ENCODE measurements at regions not wholly inside any gene's neighbourhood (a gene's known extent, or its start where the extent isn't known, plus 50 kb on each side); places are given as distances from the start of the nearest gene placed in this dataset.

DNA sequence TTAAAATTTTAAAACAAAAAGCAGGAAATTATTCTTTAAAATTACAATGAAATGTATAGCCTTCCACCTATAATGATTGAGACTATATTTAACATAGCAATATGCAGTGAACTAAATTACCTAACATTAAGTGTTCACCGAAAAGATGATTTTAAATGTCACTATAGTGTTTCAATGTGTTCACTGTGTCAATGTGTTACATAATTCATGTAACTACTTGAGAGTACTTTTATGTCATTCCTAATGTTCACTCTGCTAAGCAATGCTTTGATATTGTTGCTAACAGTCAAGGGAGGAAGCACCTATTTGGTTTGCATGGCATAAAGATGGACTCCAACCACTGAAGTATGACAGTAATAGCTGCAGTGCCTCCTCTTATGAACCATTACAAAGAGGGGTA is 629.8 kb upstream of the C9orf72 start:
- no peak overlapping the region for H3K27ac Mint-ChIP-seq
- no peaks in the 10 kb centered on the region for H3K9me3 Mint-ChIP-seq
- no peak for DNase-seq
- H3K27me3 Mint-ChIP-seq, result no peaks in the 10 kb centered on the region
- H3K4me3 Mint-ChIP-seq, result no peak overlapping the region
- H3K36me3 Mint-ChIP-seq (ENCODE audit: low read depth), result no peaks in the 10 kb centered on the region
- intact Hi-C loops (cut with micrococcal nuclease), result no loop called here
- no peaks in the 10 kb centered on the region for H3K4me1 Mint-ChIP-seq

DNA sequence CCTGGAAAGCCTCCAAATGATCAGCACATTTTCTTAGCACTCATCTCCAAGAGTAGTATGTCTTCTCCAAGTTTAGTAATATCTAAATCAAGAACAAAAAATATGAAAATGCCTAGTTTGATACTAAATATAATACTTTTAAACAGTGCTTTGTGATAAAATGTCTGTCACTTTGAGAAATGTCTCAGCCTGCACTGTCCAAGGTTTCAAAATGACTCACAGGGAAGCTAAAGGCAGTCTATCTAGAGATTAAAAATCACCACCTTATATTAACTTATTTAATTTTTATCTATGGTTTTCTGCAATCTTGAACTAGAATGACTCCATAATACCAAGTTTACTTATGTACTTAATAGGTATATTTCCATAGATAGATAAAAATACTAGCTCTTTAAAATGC is 633.0 kb upstream of the C9orf72 start:
- Mint-ChIP-seq H3K4me1 (no peaks in the 10 kb centered on the region), H3K36me3 (ENCODE audit: low read depth) (no peaks in the 10 kb centered on the region), H3K27me3 (no peaks in the 10 kb centered on the region), H3K27ac (no peak overlapping the region), H3K4me3 (no peak overlapping the region), H3K9me3 (no peaks in the 10 kb centered on the region)
- intact Hi-C loops (cut with micrococcal nuclease), result no loop called here
- no peak for DNase-seq

DNA sequence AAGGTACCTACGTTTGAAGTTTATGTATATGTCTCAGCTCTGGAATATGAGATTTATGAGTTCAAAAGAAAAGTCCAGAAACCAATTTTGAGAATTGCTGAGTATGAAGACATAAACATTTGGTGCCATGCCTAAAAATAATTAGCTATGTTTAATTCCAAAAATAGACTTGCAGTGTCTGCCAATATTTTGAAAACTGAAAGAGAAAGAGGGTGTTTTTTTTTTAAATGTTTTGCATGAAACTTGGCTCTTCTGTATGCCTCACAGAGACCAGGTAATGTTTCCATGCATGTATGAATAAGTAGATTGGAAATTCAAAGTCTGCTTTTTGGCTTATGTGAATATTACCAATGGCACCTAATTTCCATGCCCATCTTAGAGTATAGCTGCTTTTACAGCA is 634.4 kb upstream of the C9orf72 start:
- DNase-seq, result no peak
- Mint-ChIP-seq H3K4me3 (no peak overlapping the region), H3K36me3 (ENCODE audit: low read depth) (no peaks in the 10 kb centered on the region), H3K4me1 (no peaks in the 10 kb centered on the region), H3K27ac (no peak overlapping the region), H3K9me3 (no peaks in the 10 kb centered on the region), H3K27me3 (no peaks in the 10 kb centered on the region)
- intact Hi-C loops (cut with micrococcal nuclease), result no loop called here

DNA sequence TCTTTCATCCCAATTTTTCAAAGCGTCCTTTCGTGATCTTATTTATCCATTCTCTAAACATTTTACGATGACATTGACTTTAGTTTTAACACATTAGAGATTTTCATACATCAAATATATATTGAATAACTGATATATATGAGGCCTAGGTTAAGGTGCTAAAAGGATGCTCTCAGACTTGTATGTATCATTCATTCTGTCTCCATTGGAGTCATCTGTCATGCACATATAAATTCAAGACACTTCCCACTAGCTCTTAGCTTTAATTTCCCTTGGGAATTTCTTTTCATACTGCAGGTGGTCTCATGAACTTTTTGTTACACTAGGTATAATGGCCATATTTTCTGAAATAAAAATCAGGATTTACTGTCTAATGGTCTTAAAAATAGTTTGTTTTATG is 635.8 kb upstream of the C9orf72 start:
- no peak overlapping the region for H3K27ac Mint-ChIP-seq
- H3K36me3 Mint-ChIP-seq (ENCODE audit: low read depth), result no peaks in the 10 kb centered on the region
- no peak for DNase-seq
- no peaks in the 10 kb centered on the region for H3K4me1 Mint-ChIP-seq
- no peaks in the 10 kb centered on the region for H3K27me3 Mint-ChIP-seq
- no peak overlapping the region for H3K4me3 Mint-ChIP-seq
- intact Hi-C loops (cut with micrococcal nuclease), result no loop called here
- H3K9me3 Mint-ChIP-seq, result no peaks in the 10 kb centered on the region

DNA sequence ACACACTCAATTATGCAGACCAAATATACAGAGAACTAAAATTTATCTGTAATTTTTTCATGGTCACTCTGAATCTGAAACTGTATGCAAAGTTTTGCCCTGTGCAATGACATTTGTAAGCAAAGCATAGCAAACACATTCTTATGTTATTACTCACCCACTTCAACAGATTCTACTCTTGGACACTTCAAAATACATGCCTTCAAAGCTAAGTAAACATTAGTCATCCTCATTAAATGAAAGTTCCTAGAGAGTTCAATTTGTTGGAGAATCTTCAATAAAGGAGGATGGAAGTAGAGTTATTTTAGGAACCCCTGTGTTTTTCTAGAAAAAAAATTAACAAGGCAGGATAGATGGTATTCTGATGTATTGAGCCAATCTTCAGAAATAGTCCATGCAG is 639.7 kb upstream of the C9orf72 start:
- H3K36me3 Mint-ChIP-seq (ENCODE audit: low read depth), result no peaks in the 10 kb centered on the region

DNA sequence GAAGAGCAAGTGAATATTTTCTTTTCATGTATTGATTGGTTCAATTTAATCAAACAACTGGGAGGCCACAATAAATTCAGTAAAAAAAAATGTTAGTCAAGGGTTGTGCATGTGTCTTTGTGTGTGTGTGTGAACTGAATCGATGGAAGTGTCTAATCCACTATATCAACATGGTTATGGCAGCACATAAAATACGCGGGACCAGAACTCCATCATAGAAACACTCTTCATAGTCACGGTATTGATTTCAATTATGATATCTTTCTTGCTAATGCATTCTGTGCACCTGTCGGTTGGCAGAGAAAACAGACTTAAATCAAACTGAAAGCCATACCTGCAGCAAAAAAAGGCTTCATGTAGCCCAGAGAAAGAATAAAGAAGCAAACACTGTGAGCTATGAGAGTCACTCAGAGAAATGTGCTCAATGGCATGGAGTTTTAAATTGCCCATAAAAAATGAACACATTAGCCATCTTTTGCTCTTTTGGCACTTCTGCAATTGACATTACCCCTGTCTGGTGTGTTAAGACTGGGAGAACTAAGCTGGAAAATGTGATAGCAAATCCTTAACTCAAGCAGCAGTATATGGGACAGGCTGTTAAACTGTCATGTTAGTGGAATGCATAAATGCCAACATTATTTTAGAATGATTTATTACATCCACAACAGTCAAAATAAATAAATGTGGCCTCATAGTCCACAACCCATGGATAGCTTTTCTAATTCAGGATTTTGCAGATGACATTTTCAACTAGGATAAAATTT is 642.4 kb upstream of the C9orf72 start:
- no peaks in the 10 kb centered on the region for H3K9me3 Mint-ChIP-seq
- intact Hi-C loops (cut with micrococcal nuclease), result no loop called here
- DNase-seq, result no peak
- no peaks in the 10 kb centered on the region for H3K36me3 Mint-ChIP-seq (ENCODE audit: low read depth)
- no peak overlapping the region for H3K27ac Mint-ChIP-seq
- H3K27me3 Mint-ChIP-seq, result no peaks in the 10 kb centered on the region
- no peaks in the 10 kb centered on the region for H3K4me1 Mint-ChIP-seq
- no peak overlapping the region for H3K4me3 Mint-ChIP-seq

More for the DNA sequence above, 639.7 kb upstream of the C9orf72 start:
- Mint-ChIP-seq H3K9me3 (no peaks in the 10 kb centered on the region), H3K27me3 (no peaks in the 10 kb centered on the region), H3K27ac (no peak overlapping the region), H3K4me1 (no peaks in the 10 kb centered on the region), H3K4me3 (no peak overlapping the region)
- intact Hi-C loops (cut with micrococcal nuclease), result no loop called here
- no peak for DNase-seq

DNA sequence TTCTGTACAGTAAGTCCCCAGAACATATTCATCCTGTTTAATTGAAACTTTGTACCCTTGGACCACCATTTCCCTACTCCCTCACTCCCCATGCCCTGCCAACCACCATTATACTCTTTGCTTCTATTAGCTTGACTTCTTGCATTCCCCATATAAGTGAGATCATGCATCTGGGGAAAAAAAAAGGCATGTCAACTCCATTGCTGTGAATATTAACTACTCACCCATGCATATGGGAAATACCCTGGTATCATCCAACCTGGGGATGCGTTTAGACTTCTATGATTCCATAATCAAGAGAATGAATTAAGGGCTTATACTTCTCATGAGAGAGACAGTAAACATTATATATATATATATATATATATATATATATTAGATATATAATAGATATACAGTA is 659.4 kb upstream of the C9orf72 start:
- H3K9me3 Mint-ChIP-seq, result no peaks in the 10 kb centered on the region
- no peaks in the 10 kb centered on the region for H3K4me1 Mint-ChIP-seq
- no peak for DNase-seq
- H3K4me3 Mint-ChIP-seq, result no peak overlapping the region
- H3K27me3 Mint-ChIP-seq, result no peaks in the 10 kb centered on the region
- intact Hi-C loops (cut with micrococcal nuclease), result no loop called here
- no peak overlapping the region for H3K27ac Mint-ChIP-seq
- H3K36me3 Mint-ChIP-seq (ENCODE audit: low read depth), result no peaks in the 10 kb centered on the region

DNA sequence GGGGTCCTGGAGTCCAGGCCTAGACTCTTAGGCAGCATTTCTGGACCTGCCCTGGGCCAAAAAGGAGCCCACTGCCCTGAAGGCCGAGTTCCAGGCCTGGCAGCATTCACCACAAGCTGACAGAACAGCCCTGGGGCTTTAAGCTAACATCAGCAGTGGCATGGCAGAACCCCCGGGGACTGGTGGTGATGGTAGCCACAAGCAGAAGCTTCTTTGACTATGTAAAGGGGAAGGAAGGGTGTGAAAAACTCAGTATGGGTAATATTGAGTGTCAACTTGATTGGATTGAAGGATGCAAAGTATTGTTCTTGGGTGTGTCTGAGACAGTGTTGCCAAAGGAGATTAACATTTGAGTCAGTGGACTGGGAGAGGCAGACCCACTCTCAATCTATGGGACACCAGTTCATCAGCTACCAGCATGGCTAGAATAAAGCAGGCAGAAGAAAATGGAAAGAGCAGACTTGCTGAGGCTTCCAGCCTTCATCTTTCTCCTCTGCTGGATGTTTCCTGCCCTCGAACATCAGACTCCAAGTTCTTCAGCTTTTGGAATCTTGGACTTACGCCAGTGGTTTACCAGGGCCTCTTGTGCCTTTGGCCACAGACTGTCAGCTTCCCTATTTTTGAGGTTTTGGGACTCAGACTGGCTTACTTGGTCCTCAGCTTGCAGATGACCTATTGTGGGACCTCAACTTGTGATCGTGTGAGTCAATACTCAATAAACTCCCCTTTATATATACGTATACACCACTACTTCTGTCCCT is 661.0 kb upstream of the C9orf72 start:
- no peak overlapping the region for H3K27ac Mint-ChIP-seq
- H3K27me3 Mint-ChIP-seq, result no peaks in the 10 kb centered on the region
- H3K4me1 Mint-ChIP-seq, result no peaks in the 10 kb centered on the region
- no peak overlapping the region for H3K4me3 Mint-ChIP-seq
- H3K36me3 Mint-ChIP-seq (ENCODE audit: low read depth), result no peaks in the 10 kb centered on the region
- intact Hi-C loops (cut with micrococcal nuclease), result no loop called here
- no peak for DNase-seq
- no peaks in the 10 kb centered on the region for H3K9me3 Mint-ChIP-seq

DNA sequence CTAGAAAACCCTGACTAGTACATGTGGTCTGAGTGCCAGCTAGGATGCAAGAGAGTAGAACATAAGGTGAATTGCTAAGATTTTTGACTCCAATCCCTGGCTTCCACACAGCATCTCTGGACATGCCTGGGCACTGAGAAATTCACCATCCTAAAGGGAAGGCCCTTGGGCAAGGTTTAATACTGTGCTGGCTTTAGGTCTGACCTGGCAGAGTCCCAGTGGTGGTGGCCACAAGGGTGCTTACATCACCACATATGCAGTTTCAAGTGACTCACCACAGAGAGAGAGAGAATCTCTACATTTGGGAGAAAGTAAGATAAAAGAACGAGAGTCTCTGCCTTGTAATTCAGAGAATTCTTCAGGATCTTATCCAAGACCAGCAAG is 661.6 kb upstream of the C9orf72 start:
- Mint-ChIP-seq H3K4me1 (no peaks in the 10 kb centered on the region), H3K27me3 (no peaks in the 10 kb centered on the region), H3K4me3 (no peak overlapping the region), H3K27ac (no peak overlapping the region), H3K9me3 (no peaks in the 10 kb centered on the region), H3K36me3 (ENCODE audit: low read depth) (no peaks in the 10 kb centered on the region)
- intact Hi-C loops (cut with micrococcal nuclease), result no loop called here
- no peak for DNase-seq

DNA sequence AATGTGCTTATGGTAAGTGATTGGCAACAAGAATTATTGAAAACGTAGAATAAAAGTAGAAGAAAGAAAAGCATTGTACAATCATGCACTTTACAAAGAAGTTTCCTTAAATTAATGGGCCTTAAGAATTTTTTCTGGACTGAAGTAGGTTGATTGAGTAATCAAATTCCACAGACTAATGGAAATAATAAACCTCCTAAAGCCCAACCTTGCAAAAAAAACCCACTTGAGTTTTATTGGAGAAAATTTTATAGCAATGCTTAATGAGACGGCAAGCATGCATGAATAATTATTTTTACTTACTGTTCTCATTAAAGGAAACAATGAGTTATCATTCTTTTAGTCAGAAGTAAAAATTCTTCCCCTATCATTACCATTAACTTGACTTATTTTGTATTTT is 676.1 kb upstream of the C9orf72 start:
- H3K4me3 Mint-ChIP-seq, result no peak overlapping the region
- no peak for DNase-seq
- H3K9me3 Mint-ChIP-seq, result peaks cover 5% of the 10 kb centered on the region
- H3K27me3 Mint-ChIP-seq, result no peaks in the 10 kb centered on the region
- H3K36me3 Mint-ChIP-seq (ENCODE audit: low read depth), result no peaks in the 10 kb centered on the region
- intact Hi-C loops (cut with micrococcal nuclease), result no loop called here
- no peak overlapping the region for H3K27ac Mint-ChIP-seq
- H3K4me1 Mint-ChIP-seq, result no peaks in the 10 kb centered on the region

DNA sequence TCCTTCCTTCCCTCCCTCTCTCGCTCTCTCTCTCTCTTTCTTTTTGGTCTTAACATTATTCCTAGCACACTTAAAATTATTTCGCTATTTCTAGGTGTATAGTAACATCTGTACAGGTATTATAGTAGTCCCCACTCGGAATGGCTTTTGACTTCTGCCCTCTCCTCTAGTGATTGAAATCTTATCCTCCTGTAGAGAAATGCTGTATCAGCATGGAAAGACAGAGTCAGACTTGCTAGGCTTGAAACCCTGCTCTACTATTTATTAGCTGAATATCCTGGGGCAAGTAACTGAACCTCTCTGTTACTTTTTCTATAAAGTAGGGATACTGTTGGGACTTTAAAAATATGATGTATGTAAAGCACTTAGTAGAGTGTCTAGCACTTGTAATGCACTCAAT is 681.9 kb upstream of the C9orf72 start:
- intact Hi-C loops (cut with micrococcal nuclease), result no loop called here
- no peaks in the 10 kb centered on the region for H3K27me3 Mint-ChIP-seq
- no peaks in the 10 kb centered on the region for H3K36me3 Mint-ChIP-seq (ENCODE audit: low read depth)
- no peaks in the 10 kb centered on the region for H3K4me1 Mint-ChIP-seq
- H3K9me3 Mint-ChIP-seq, result no peaks in the 10 kb centered on the region
- H3K4me3 Mint-ChIP-seq, result no peak overlapping the region
- H3K27ac Mint-ChIP-seq, result no peak overlapping the region
- DNase-seq, result no peak

DNA sequence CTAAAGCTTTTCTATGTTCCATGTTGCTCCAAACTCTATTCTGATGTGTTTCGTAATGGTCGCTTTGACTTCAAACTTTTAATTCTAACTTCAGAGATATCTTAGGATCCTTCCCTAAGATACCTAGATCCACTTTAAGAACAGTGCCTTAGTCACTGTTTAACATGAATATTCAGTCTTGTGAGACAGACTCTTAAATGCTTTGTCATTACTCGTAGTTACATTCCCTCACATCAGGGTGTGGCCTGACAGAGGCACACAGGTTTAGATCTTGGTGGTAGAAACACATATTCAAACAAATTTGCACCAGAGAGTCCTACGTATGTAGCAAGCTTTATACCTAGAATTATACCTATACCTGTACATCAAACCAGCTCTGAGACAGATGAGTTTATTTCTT is 687.0 kb upstream of the C9orf72 start:
- intact Hi-C loops (cut with micrococcal nuclease), result no loop called here
- no peaks in the 10 kb centered on the region for H3K4me1 Mint-ChIP-seq
- H3K36me3 Mint-ChIP-seq (ENCODE audit: low read depth), result no peaks in the 10 kb centered on the region
- no peak overlapping the region for H3K27ac Mint-ChIP-seq
- DNase-seq, result no peak
- no peaks in the 10 kb centered on the region for H3K27me3 Mint-ChIP-seq
- H3K9me3 Mint-ChIP-seq, result no peaks in the 10 kb centered on the region
- H3K4me3 Mint-ChIP-seq, result no peak overlapping the region

DNA sequence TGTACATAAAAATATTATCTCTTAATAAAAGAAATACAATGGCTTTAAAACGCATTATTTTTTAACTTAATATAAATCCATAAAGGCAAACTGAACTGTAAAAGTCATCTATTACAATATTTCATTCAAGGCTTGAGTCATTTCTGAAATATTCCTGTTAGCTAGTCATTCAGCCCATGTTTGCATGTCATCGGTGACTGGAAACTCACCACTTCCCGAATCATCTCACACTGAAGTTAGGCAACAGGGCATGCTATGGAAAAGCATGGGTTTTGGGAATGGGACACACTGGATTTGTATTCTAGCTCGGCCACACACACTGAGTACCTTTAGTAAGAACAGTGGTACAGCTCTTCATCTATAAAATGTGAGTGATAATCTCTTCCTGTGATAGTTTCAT is 691.1 kb upstream of the C9orf72 start:
- Mint-ChIP-seq H3K27me3 (no peaks in the 10 kb centered on the region), H3K9me3 (no peaks in the 10 kb centered on the region), H3K4me1 (no peaks in the 10 kb centered on the region), H3K4me3 (no peak overlapping the region), H3K36me3 (ENCODE audit: low read depth) (no peaks in the 10 kb centered on the region), H3K27ac (no peak overlapping the region)
- DNase-seq, result no peak
- intact Hi-C loops (cut with micrococcal nuclease), result no loop called here

DNA sequence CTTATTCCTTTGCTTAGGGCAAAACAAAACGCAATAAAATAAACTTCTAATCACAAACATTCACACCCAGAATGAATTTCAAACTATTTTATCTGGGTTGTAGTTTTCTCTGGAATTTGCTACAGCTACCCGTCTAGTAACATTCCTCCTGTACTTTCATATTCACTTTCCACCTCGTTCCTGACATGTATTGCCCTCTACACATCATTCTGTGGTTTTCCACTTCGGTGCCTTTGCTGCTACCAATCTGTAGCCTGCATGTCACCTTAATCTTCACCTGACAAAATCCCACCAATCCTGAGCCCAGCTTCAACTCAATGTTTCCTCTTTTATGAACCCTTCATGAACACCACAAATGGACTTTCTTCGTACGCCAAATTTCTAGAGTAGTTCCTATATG is 694.1 kb upstream of the C9orf72 start:
- no peaks in the 10 kb centered on the region for H3K36me3 Mint-ChIP-seq (ENCODE audit: low read depth)
- H3K27ac Mint-ChIP-seq, result no peak overlapping the region
- intact Hi-C loops (cut with micrococcal nuclease), result no loop called here
- H3K27me3 Mint-ChIP-seq, result no peaks in the 10 kb centered on the region
- no peaks in the 10 kb centered on the region for H3K4me1 Mint-ChIP-seq
- no peak for DNase-seq
- no peaks in the 10 kb centered on the region for H3K9me3 Mint-ChIP-seq
- H3K4me3 Mint-ChIP-seq, result no peak overlapping the region

DNA sequence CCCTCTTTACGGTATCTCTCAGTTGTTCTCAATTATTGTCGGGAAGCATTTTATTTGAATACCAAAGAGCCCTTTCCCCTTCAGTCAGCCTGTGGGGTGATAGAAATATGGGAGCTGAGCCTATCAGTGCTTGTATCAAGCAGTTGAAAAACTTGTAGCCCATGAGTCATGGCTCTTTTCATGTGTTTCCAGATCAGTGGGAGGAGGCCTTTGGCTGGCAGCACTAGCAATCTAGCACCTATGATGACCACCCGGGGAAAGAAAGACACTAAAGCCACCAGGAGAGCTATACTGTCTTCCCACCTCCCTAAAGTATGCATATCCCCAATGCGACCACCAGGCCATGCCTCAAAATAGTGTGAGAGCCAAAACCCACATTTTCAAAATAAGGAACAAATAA is 696.9 kb upstream of the C9orf72 start:
- Mint-ChIP-seq H3K27me3 (no peaks in the 10 kb centered on the region), H3K4me1 (no peaks in the 10 kb centered on the region), H3K4me3 (no peak overlapping the region), H3K36me3 (ENCODE audit: low read depth) (no peaks in the 10 kb centered on the region), H3K9me3 (no peaks in the 10 kb centered on the region), H3K27ac (no peak overlapping the region)
- intact Hi-C loops (cut with micrococcal nuclease), result no loop called here
- DNase-seq, result no peak
